ENCODE measurements at regions not wholly inside any gene's neighbourhood (a gene's known extent, or its start where the extent isn't known, plus 50 kb on each side); places are given as distances from the start of the nearest gene placed in this dataset.

DNA sequence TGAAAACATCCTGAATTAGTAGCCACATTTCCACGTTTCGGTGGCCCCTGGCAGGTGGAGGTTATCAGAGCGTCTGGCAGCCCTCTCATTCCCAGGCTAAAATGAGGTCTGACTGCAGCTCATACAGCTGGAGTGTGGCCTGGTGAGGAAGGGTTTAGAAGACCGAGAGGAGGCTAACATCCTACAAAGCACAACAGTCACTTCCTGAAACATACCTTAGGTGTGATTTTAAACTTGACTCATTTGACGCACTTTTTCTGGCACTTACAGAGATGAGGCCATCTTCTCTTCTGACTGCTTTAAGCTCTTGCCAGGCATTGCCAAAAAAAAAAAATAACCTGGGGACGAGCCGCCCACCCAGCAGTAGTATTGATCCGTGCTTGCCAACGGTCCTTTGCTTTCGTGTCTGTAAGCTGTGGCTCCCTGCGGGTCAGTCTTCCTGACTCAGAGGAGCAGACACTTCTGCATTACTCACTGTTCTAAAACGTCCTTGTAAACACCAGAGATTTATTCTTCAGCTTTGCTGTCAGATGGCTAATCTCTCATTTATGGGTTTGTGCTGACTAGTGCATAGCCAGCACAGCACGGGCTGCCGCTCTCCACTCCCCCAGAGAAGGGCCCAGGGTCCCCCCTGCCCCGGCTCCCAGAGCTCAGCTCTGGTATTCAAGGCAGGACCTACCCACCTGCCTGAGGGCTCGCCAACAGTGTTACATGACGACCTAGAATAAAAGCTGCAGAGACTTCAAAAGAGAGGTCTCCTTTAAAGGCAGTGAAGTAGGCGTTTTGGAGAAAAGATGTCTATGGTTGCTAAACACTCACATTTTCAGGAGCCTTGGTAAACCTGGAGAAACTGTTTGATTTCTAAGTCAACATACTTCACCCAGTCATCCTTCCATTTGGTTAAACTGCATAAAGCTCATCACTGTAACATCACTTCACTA, 78.5 kb upstream of the FRMD1 start (continued):
- TF ChIP-seq ZNF384 (IDR thresholded peaks at IDR 0.05; ENCODE audit: low read depth, low read length): no peak
- TF ChIP-seq, protein P1, sequence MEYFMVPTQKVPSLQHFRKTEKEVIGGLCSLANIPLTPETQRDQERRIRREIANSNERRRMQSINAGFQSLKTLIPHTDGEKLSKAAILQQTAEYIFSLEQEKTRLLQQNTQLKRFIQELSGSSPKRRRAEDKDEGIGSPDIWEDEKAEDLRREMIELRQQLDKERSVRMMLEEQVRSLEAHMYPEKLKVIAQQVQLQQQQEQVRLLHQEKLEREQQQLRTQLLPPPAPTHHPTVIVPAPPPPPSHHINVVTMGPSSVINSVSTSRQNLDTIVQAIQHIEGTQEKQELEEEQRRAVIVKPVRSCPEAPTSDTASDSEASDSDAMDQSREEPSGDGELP (CRISPR knock-in tag; IDR thresholded peaks at IDR 0.05; ENCODE audit: borderline replicate concordance): no peak
- TF ChIP-seq ARID2 (IDR thresholded peaks at IDR 0.05): no peak

DNA sequence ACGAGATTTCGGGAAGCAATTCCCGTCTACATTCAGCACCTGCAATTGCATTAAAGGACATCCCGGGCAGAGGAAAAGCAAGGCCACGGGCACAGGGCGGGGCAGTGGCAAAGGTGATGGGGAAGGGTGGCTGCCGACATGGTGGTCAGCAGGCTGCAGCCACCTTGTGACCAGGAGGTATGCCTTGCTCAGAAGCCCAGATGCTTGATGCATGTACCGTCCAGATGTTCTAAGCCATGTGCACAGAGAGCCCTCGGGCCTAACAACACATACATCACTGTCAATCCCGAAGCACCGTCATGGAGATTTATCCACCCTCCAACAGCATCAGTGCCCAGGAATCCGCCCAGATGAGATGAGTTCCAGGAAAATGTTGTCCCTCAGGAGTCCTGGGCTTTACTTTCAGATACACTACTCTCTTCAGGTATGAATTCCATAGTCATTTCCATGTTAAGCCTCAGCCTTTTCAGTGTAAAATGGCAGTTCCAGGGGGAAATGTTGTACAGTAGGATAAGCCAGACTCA, 77.8 kb upstream of the FRMD1 start:
- FAIRE-seq (no peak), DNase-seq (ENCODE audit: extremely low read depth in 1 of 4, low spot score in 3 of 4) (no peak), ATAC-seq (no peak)
- Histone ChIP-seq H3K9me1 (ENCODE audit: control insufficient read depth, insufficient read depth, low read length) (no peaks in the 10 kb centered on the region), H3K9ac (ENCODE audit: insufficient read depth in 1 of 2, low read depth in 2 of 2, low read length in 2 of 2) (no peak overlapping the region), H3K4me2 (ENCODE audit: insufficient read depth, low read length) (no peak overlapping the region), H3K9me3 (replicated peaks; ENCODE audit: control insufficient read depth, insufficient read depth, low read depth, low read length) (no peaks in the 10 kb centered on the region), H3K36me3 (ENCODE audit: control insufficient read depth, insufficient read depth, low read length) (no peaks in the 10 kb centered on the region), H4K20me1 (replicated peaks; ENCODE audit: control insufficient read depth, insufficient read depth, low read length) (0 out of 2 replicates have a peak, but pooled peaks cover 4% of the 10 kb centered on the region), H3K4me3 (no peak overlapping the region), H3K79me2 (ENCODE audit: control insufficient read depth, insufficient read depth, low read length) (no peaks in the 10 kb centered on the region), H3K27me3 (ENCODE audit: control insufficient read depth in 2 of 2, insufficient read depth in 2 of 2, low read length in 2 of 2) (peaks cover 67 to 84% of the 10 kb centered on the region in 2 experiments), H3K4me1 (replicated peaks in 1 of 2; ENCODE audit: control insufficient read depth in 2 of 2, insufficient read depth in 2 of 2, low read length in 2 of 2) (peaks cover 0 to 3% of the 10 kb centered on the region in 2 experiments; a peak in 1 of 5 replicates), H3K27ac (ENCODE audit: extremely low read depth, low read depth, low read length) (no peak overlapping the region), H2AFZ (ENCODE audit: low read depth, low read length) (no peak overlapping the region)
- no TSS peak for BruUV-seq (replicated peaks)
- TF ChIP-seq MYC (IDR thresholded peaks at IDR 0.05; ENCODE audit: low read depth, low read length): no peak
- TF ChIP-seq MYC (CRISPR knock-in tag; IDR thresholded peaks at IDR 0.05; ENCODE audit: borderline replicate concordance, low read depth): no peak
- TF ChIP-seq MAFG (tag; conservative IDR thresholded peaks at IDR 0.05): no peak
- TF ChIP-seq PHB2 (IDR thresholded peaks at IDR 0.05; ENCODE audit: low read depth): no peak
- TF ChIP-seq GABPB1 (CRISPR knock-in tag; IDR thresholded peaks at IDR 0.05): no peak
- TF ChIP-seq MIER1 (IDR thresholded peaks at IDR 0.05; ENCODE audit: low read depth): no peak
- POLR2A ChIA-PET: no interaction called here
- CTCF ChIA-PET (ENCODE audit: low intra/inter-chr PET ratio): no interaction called here
- intact Hi-C loops (cut with micrococcal nuclease) (no loop called here), in situ Hi-C loops (cut with MboI) (no loop called here)
- WGBS (ENCODE audit: insufficient coverage, low coverage, missing lambda C conversion rate): 1% methylated on average over 12 of the region's 12 CpGs
